ENCODE measurements at regions not wholly inside any gene's neighbourhood (a gene's known extent, or its start where the extent isn't known, plus 50 kb on each side); places are given as distances from the start of the nearest gene placed in this dataset.
"Not testable (repeated sequence)": the region's sequence is repeated elsewhere in the genome, so short reads cannot be mapped to it uniquely, and the experiment has no call there.

DNA sequence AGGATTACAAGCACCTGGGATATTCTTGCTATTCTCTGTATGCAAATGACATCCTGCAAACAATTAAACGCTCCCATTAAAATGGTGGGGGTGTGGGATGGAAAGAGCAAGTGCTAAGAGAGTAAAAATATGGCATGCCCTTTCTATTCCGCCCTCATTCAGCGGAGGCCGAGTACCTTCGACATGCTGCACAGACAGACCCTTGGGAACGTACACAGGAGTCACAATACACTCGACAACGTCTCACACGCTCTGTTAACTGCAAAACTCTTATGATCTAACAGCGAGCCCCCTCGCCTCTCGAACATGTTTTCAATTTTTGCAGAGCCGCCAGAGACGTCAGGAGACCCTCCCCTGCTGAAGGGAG lies 322.2 kb downstream of the CEMIP2 start:
- peaks cover 1 to 2% of the 10 kb centered on the region in 2 donors for H3K9me3 Mint-ChIP-seq
- ATAC-seq (no peak), DNase-seq (no peak)
- Histone ChIP-seq H3K9me3 (ENCODE audit: control insufficient read depth, insufficient read depth, low read length) (no peaks in the 10 kb centered on the region), H3K4me1 (ENCODE audit: control insufficient read depth, insufficient read depth, low read length) (no peaks in the 10 kb centered on the region), H3K4me3 (ENCODE audit: low read length) (no peak overlapping the region), H3K27me3 (ENCODE audit: control insufficient read depth, insufficient read depth, low read length) (peaks cover 11% of the 10 kb centered on the region), H3K36me3 (ENCODE audit: control insufficient read depth, insufficient read depth, low read length) (no peaks in the 10 kb centered on the region), H3K27ac (ENCODE audit: low read length) (no peak overlapping the region)
- TF ChIP-seq CTCF (IDR thresholded peaks at IDR 0.05), result no peak
- intact Hi-C loops (cut with micrococcal nuclease), result no loop called here
- peaks cover 29 to 39% of the 10 kb centered on the region in 2 donors for H3K27me3 Mint-ChIP-seq (ENCODE audit: low read depth in 2 of 2)
- no peaks in the 10 kb centered on the region for H3K4me1 Mint-ChIP-seq
- WGBS (ENCODE audit: insufficient coverage), result 63% methylated on average over 14 of the region's 14 CpGs
- H3K27ac Mint-ChIP-seq, result no peak overlapping the region
- no peak overlapping the region for H3K4me3 Mint-ChIP-seq
- peaks cover 14% of the 10 kb centered on the region for H3K36me3 Mint-ChIP-seq

DNA sequence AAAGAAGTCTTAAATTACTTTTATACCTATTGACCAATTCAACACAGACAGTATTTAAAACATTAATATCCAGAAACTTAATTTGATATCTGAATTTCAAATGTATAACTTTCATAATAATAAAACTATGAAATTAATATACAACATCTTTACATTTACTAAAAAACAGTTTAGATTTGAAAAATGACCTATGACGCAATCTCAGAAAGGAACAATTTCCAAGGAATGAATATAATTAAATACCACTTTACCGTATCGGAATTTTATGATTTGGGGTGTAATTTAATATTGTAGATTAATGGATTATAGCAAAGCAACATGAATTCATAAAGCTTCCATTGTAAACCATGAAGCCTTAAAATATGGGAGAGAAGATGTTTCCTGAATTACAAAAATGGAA lies 321.5 kb upstream of the TRPM3 start:
- ATAC-seq (no peak), DNase-seq (no peak)
- Mint-ChIP-seq H3K4me3 (no peak overlapping the region), H3K9me3 (no peaks in the 10 kb centered on the region), H3K27ac (no peak overlapping the region), H3K4me1 (no peaks in the 10 kb centered on the region), H3K36me3 (peaks cover 7% of the 10 kb centered on the region), H3K27me3 (ENCODE audit: low read depth in 2 of 2) (peaks cover 17 to 25% of the 10 kb centered on the region in 2 donors)
- Histone ChIP-seq H3K9me3 (ENCODE audit: control insufficient read depth, insufficient read depth, low read length) (no peaks in the 10 kb centered on the region), H3K36me3 (ENCODE audit: control insufficient read depth, insufficient read depth, low read length) (no peaks in the 10 kb centered on the region), H3K4me1 (ENCODE audit: control insufficient read depth, insufficient read depth, low read length) (no peaks in the 10 kb centered on the region), H3K27ac (ENCODE audit: low read length) (no peak overlapping the region), H3K27me3 (ENCODE audit: control insufficient read depth, insufficient read depth, low read length) (peaks cover 8% of the 10 kb centered on the region), H3K4me3 (ENCODE audit: low read length) (no peak overlapping the region)
- WGBS (ENCODE audit: insufficient coverage), result no CpG with 5 or more reads among the region's 3 CpGs
- no peak for TF ChIP-seq CTCF (IDR thresholded peaks at IDR 0.05)
- intact Hi-C loops (cut with micrococcal nuclease), result no loop called here

GRCh38 chr9:71441266-71441665 lies 319.8 kb upstream of the TRPM3 start:
- no peak overlapping the region for H3K27ac ChIP-seq (ENCODE audit: low read length)
- WGBS (ENCODE audit: insufficient coverage), result 90% methylated on average over 5 of the region's 5 CpGs
- peaks cover 2% of the 10 kb centered on the region for H3K27me3 ChIP-seq (ENCODE audit: control insufficient read depth, insufficient read depth, low read length)
- ATAC-seq (no peak), DNase-seq (no peak)
- H3K27ac Mint-ChIP-seq, result no peak overlapping the region
- no peak overlapping the region for H3K4me3 ChIP-seq (ENCODE audit: low read length)
- no peak for TF ChIP-seq CTCF (IDR thresholded peaks at IDR 0.05)
- no peaks in the 10 kb centered on the region for H3K36me3 Mint-ChIP-seq
- intact Hi-C loops (cut with micrococcal nuclease), result no loop called here
- no peak overlapping the region for H3K4me3 Mint-ChIP-seq
- no peaks in the 10 kb centered on the region for H3K36me3 ChIP-seq (ENCODE audit: control insufficient read depth, insufficient read depth, low read length)
- H3K27me3 Mint-ChIP-seq (ENCODE audit: low read depth in 2 of 2), result peaks cover 9 to 11% of the 10 kb centered on the region in 2 donors
- H3K4me1 Mint-ChIP-seq, result no peaks in the 10 kb centered on the region
- H3K9me3 Mint-ChIP-seq, result no peaks in the 10 kb centered on the region
- no peaks in the 10 kb centered on the region for H3K9me3 ChIP-seq (ENCODE audit: control insufficient read depth, insufficient read depth, low read length)
- no peaks in the 10 kb centered on the region for H3K4me1 ChIP-seq (ENCODE audit: control insufficient read depth, insufficient read depth, low read length)

DNA sequence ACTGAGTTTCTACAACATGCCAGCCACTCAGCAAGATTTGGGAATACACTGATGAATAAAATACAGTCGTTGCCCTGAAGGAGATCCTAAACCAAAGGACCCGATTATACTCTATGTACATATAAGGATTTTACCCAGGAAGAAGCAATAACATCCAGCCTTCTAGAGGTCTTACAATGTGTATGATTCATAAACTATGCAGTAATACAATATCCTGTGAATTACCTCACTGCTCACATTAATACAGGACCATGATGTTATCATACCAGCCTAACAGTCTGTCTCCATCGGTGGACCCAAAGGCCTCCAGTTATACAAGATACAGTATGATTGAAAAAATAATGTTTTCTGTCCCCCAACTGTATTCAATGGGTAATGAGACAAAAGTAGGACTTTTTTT lies 310.5 kb upstream of the TRPM3 start:
- Histone ChIP-seq H3K27me3 (ENCODE audit: control insufficient read depth, insufficient read depth, low read length) (no peaks in the 10 kb centered on the region), H3K9me3 (ENCODE audit: control insufficient read depth, insufficient read depth, low read length) (no peaks in the 10 kb centered on the region), H3K4me1 (ENCODE audit: control insufficient read depth, insufficient read depth, low read length) (no peaks in the 10 kb centered on the region), H3K4me3 (ENCODE audit: low read length) (no peak overlapping the region), H3K27ac (ENCODE audit: low read length) (no peak overlapping the region), H3K36me3 (ENCODE audit: control insufficient read depth, insufficient read depth, low read length) (no peaks in the 10 kb centered on the region)
- Mint-ChIP-seq H3K4me1 (no peaks in the 10 kb centered on the region), H3K27ac (no peak overlapping the region), H3K4me3 (no peak overlapping the region), H3K9me3 (peaks cover 0 to 3% of the 10 kb centered on the region in 2 donors), H3K36me3 (no peaks in the 10 kb centered on the region), H3K27me3 (ENCODE audit: low read depth in 2 of 2) (no peaks in the 10 kb centered on the region)
- DNase-seq (no peak), ATAC-seq (no peak)
- WGBS (ENCODE audit: insufficient coverage), result 83% methylated on average over 1 of the region's 3 CpGs
- intact Hi-C loops (cut with micrococcal nuclease), result no loop called here
- TF ChIP-seq CTCF (IDR thresholded peaks at IDR 0.05), result no peak

DNA sequence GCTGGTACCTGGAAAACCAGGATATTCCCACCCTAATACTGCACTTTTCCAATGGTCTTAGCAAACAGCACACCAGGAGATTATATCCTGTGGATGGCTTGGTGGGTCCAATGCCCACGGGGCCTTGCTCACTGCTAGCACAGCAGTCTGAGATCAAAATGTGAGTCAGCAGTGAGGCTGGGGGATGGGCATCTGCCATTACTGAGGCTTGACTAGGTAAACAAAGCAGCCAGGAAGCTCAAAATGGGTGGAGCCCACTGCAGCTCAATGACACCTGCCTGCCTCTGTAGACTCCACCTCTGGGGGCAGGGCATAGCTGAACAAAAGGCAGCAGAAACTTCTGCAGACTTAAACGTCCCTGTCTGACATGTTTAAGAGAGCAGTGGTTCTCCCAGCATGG lies 285.9 kb upstream of the TRPM3 start:
- H3K4me3 Mint-ChIP-seq; H3K9me3 Mint-ChIP-seq; DNase-seq; intact Hi-C loops (cut with micrococcal nuclease); H3K4me3 ChIP-seq (ENCODE audit: low read length); H3K4me1 Mint-ChIP-seq; H3K36me3 Mint-ChIP-seq; H3K9me3 ChIP-seq (ENCODE audit: control insufficient read depth, insufficient read depth, low read length); H3K36me3 ChIP-seq (ENCODE audit: control insufficient read depth, insufficient read depth, low read length); H3K27me3 ChIP-seq (ENCODE audit: control insufficient read depth, insufficient read depth, low read length); H3K4me1 ChIP-seq (ENCODE audit: control insufficient read depth, insufficient read depth, low read length); H3K27me3 Mint-ChIP-seq (ENCODE audit: low read depth in 2 of 2); ATAC-seq; H3K27ac ChIP-seq (ENCODE audit: low read length); H3K27ac Mint-ChIP-seq: not testable (repeated sequence)
- WGBS (ENCODE audit: insufficient coverage), result 75% methylated on average over 2 of the region's 2 CpGs
